Breast epithelium (tissue), 3 donors: ENCODE measurements at regions not wholly inside any gene's neighbourhood (a gene's known extent, or its start where the extent isn't known, plus 50 kb on each side); places are given as distances from the start of the nearest gene placed in this dataset.
"Not testable (repeated sequence)": the region's sequence is repeated elsewhere in the genome, so short reads cannot be mapped to it uniquely, and the experiment has no call there.

Source experiments
- CTCF ChIP-seq, 3 donors: fragments of 450-650 bp; IDR thresholded peaks; one replicate each; pipeline ENCODE4 v1.5.1; 2016 to 2017; ENCODE audit warnings: antibody characterized with exemption in 3 of 3, mild to moderate bottlenecking in 3 of 3, moderate library complexity in 3 of 3
- POLR2A ChIP-seq: fragments of 450-650 bp; IDR thresholded peaks from one replicate; pipeline ENCODE4 v1.6.1; 2016; ENCODE audit warnings: antibody characterized with exemption, mild to moderate bottlenecking, moderate library complexity

- TF ChIP-seq CTCF (IDR thresholded peaks at IDR 0.05); POLR2A: not testable (repeated sequence)
These were observed 143.4 kb upstream of the POGK start for GRCh38 chr1:166695834-166696233.
